GM12878 (cell line): ENCODE measurements at regions not wholly inside any gene's neighbourhood (a gene's known extent, or its start where the extent isn't known, plus 50 kb on each side); places are given as distances from the start of the nearest gene placed in this dataset.

Source experiments
- CHD2 ChIP-seq: IDR thresholded peaks from 2 replicates; pipeline ENCODE4 v1.6.1; 2011; ENCODE audit warnings: low read depth, low read length, improper control_type of control experiment, borderline replicate concordance
- CHD4 ChIP-seq: fragments of 200-600 bp; sonication (generic); IDR thresholded peaks from 2 replicates; pipeline ENCODE4 v1.6.1; 2016; ENCODE audit warnings: mild to moderate bottlenecking
- FOXK2 ChIP-seq: fragments of 450-650 bp; IDR thresholded peaks from 2 replicates; pipeline ENCODE4 v1.6.1; 2017; ENCODE audit warnings: mild to moderate bottlenecking, moderate library complexity
- MTA3 ChIP-seq: IDR thresholded peaks from 2 replicates; pipeline ENCODE4 v1.6.1; 2012; ENCODE audit warnings: low read length, inconsistent platforms, borderline replicate concordance
- MYC ChIP-seq: IDR thresholded peaks from 2 replicates; pipeline ENCODE4 v1.6.1; 2011; ENCODE audit warnings: mild to moderate bottlenecking, low read length, moderate library complexity, inconsistent platforms; ENCODE audit not compliant: insufficient read depth, insufficient replicate concordance, insufficient read length, severe bottlenecking
- POLR2A ChIP-seq: IDR thresholded peaks from 2 replicates; pipeline ENCODE4 v1.6.1; 2011; ENCODE audit warnings: low read depth, mild to moderate bottlenecking, low read length
- RAD21 ChIP-seq: IDR thresholded peaks from 2 replicates; pipeline ENCODE4 v1.6.1; 2011; ENCODE audit warnings: mild to moderate bottlenecking, low read depth, low read length, moderate library complexity; ENCODE audit not compliant: insufficient read depth
- RFX5 ChIP-seq: IDR thresholded peaks from 2 replicates; pipeline ENCODE4 v1.6.1; 2011; ENCODE audit warnings: low read depth, low read length, improper control_type of control experiment
- SUZ12 ChIP-seq: fragments of 200-600 bp; sonication (generic); IDR thresholded peaks from one replicate; pipeline ENCODE4 v1.6.1; 2018; ENCODE audit warnings: antibody characterized with exemption, mild to moderate bottlenecking; ENCODE audit not compliant: unreplicated experiment
- TCF7 ChIP-seq: IDR thresholded peaks from 2 replicates; pipeline ENCODE4 v1.6.1; 2014; ENCODE audit warnings: antibody characterized with exemption, borderline replicate concordance
- TF ChIP-seq, protein P1 (sequence below), 3 experiments: IDR thresholded peaks in 2 of 3; conservative IDR thresholded peaks in 1 of 3; 2 replicates each; pipeline ENCODE4 v1.5.1; 2011; ENCODE audit warnings: low read depth in 3 of 3, low read length in 3 of 3, mild to moderate bottlenecking in 3 of 3, control low read depth in 2 of 3, moderate library complexity in 2 of 3, inconsistent platforms in 1 of 3, mixed read lengths in 1 of 3; ENCODE audit not compliant: control insufficient read depth in 2 of 3, insufficient read depth in 1 of 3; ENCODE audit errors: extremely low read depth in 1 of 3
- TF ChIP-seq, protein P2 (sequence below): IDR thresholded peaks from 2 replicates; pipeline ENCODE4 v1.6.1; 2012; ENCODE audit warnings: low read depth, low read length, improper control_type of control experiment

DNA sequence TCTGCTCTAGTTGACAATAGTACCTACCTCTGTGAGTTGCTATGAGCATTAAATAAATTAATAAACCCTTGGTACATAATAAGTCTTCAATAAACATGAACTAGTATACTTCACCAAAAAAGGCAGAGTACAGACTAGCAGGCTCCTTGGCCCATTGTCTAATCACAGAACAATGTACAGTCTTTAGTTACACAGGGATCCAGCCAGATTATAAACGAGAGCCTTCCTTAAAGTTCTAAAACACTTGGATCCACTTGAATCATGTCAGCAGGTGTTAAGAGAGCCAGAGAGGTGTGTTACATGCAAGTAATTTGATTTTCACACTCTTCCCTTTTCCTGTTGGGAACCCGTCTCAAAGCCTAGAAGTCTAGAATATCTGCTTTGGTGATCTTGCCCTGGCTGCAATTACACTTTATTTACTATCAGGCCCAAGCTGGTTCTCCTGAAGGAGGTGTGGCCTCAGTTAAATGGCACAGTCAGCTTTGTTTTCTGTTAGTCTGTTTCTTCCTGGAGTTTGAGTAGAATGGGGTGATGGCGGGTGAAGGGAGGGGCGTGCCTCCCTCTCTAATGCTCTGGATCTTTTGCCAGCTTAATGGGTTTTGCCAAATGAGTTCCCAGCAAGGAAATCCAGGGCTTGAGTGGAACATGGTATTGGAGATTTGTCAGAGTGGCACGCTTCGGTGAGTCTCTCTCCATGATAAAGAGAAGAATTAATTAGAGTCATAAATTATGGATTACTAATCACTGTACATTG, 570.9 kb upstream of the CAMK1G start:
- TF ChIP-seq RAD21 (no peak), CHD2 (no peak), SUZ12 (no peak), TCF7 (no peak), CHD4 (no peak), MYC (no peak), RFX5 (no peak), MTA3 (no peak), POLR2A (no peak), FOXK2 (no peak)
- TF ChIP-seq, protein P1, sequence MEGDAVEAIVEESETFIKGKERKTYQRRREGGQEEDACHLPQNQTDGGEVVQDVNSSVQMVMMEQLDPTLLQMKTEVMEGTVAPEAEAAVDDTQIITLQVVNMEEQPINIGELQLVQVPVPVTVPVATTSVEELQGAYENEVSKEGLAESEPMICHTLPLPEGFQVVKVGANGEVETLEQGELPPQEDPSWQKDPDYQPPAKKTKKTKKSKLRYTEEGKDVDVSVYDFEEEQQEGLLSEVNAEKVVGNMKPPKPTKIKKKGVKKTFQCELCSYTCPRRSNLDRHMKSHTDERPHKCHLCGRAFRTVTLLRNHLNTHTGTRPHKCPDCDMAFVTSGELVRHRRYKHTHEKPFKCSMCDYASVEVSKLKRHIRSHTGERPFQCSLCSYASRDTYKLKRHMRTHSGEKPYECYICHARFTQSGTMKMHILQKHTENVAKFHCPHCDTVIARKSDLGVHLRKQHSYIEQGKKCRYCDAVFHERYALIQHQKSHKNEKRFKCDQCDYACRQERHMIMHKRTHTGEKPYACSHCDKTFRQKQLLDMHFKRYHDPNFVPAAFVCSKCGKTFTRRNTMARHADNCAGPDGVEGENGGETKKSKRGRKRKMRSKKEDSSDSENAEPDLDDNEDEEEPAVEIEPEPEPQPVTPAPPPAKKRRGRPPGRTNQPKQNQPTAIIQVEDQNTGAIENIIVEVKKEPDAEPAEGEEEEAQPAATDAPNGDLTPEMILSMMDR (IDR thresholded peaks at IDR 0.05 in 2 of 3, conservative IDR thresholded peaks at IDR 0.05 in 1 of 3; ENCODE audit: control insufficient read depth in 2 of 3, extremely low read depth in 1 of 3, insufficient read depth in 1 of 3, low read depth in 3 of 3, low read length in 3 of 3): no peak
- TF ChIP-seq, protein P2, sequence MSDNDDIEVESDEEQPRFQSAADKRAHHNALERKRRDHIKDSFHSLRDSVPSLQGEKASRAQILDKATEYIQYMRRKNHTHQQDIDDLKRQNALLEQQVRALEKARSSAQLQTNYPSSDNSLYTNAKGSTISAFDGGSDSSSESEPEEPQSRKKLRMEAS: no peak
